Esophagus squamous epithelium (tissue), 4 donors: ENCODE measurements at regions not wholly inside any gene's neighbourhood (a gene's known extent, or its start where the extent isn't known, plus 50 kb on each side); places are given as distances from the start of the nearest gene placed in this dataset.
"Not testable (repeated sequence)": the region's sequence is repeated elsewhere in the genome, so short reads cannot be mapped to it uniquely, and the experiment has no call there.

Source experiments
- CTCF ChIP-seq, 6 experiments: fragments of 450-650 bp in 4 of 6; fragments of 200-600 bp in 2 of 6; sonication (generic) in 2 of 6; IDR thresholded peaks; one replicate each; pipeline ENCODE4 v1.5.1; 2016 to 2019; ENCODE audit warnings: antibody characterized with exemption in 6 of 6, mild to moderate bottlenecking in 4 of 6, moderate library complexity in 4 of 6
- POLR2A ChIP-seq, 4 donors: fragments of 450-650 bp; IDR thresholded peaks; one replicate each; pipeline ENCODE4 v1.6.1; 2017; ENCODE audit warnings: antibody characterized with exemption in 4 of 4, mild to moderate bottlenecking in 4 of 4, moderate library complexity in 3 of 4

GRCh38 chr11:21804523-21804922, 388.4 kb upstream of the ANO5 start:
- not testable (repeated sequence) for TF ChIP-seq CTCF, POLR2A (IDR thresholded peaks at IDR 0.05)
